HEK293T (cell line): ENCODE measurements at regions not wholly inside any gene's neighbourhood (a gene's known extent, or its start where the extent isn't known, plus 50 kb on each side); places are given as distances from the start of the nearest gene placed in this dataset.

ENCODE experiments used
- CTCF ChIA-PET: fragments of 350-600 bp; formaldehyde crosslinking; extraction: SDS; loops from one replicate; lab custom pipeline; 2021; ENCODE audit warnings: antibody characterized with exemption, inconsistent platforms; lab: Yijun Ruan, JAX
- POLR2A ChIA-PET: fragments of 350-600 bp; formaldehyde crosslinking; extraction: SDS; loops from one replicate; lab custom pipeline; 2020; ENCODE audit warnings: antibody characterized with exemption, inconsistent platforms; lab: Yijun Ruan, JAX
- DNase-seq: peaks from one replicate; pipeline ENCODE4 v3.0.0; 2012; ENCODE audit warnings: mixed read lengths; ENCODE audit errors: extremely low spot score
- ARNT ChIP-seq: fragments of 450-650 bp; IDR thresholded peaks from 2 replicates; pipeline ENCODE4 v1.6.1; 2017; ENCODE audit warnings: mild to moderate bottlenecking
- BHLHE40 ChIP-seq: fragments of 450-650 bp; IDR thresholded peaks from 2 replicates; pipeline ENCODE4 v1.6.1; 2016; ENCODE audit warnings: mild to moderate bottlenecking, moderate library complexity, borderline replicate concordance
- CTBP1 ChIP-seq: fragments of 450-650 bp; IDR thresholded peaks from 2 replicates; pipeline ENCODE4 v1.6.1; 2016; ENCODE audit warnings: borderline replicate concordance
- ELF4 ChIP-seq: fragments of 450-650 bp; IDR thresholded peaks from 2 replicates; pipeline ENCODE4 v1.6.1; 2017; ENCODE audit warnings: antibody characterized with exemption
- FOXA1 ChIP-seq: fragments of 450-650 bp; IDR thresholded peaks from 2 replicates; pipeline ENCODE4 v1.6.1; 2016; ENCODE audit warnings: mild to moderate bottlenecking
- FOXK2 ChIP-seq: fragments of 450-650 bp; IDR thresholded peaks from 2 replicates; pipeline ENCODE4 v1.6.1; 2016; ENCODE audit warnings: mild to moderate bottlenecking
- FOXM1 ChIP-seq: fragments of 450-650 bp; IDR thresholded peaks from 2 replicates; pipeline ENCODE4 v1.6.1; 2017; ENCODE audit warnings: mild to moderate bottlenecking, borderline replicate concordance
- HDGF ChIP-seq: fragments of 450-650 bp; IDR thresholded peaks from 2 replicates; pipeline ENCODE4 v1.6.1; 2017; ENCODE audit warnings: antibody characterized with exemption, borderline replicate concordance
- L3MBTL2 ChIP-seq: fragments of 450-650 bp; conservative IDR thresholded peaks from 2 replicates; pipeline ENCODE4 v1.6.1; 2016; ENCODE audit warnings: mild to moderate bottlenecking
- LEF1 ChIP-seq: fragments of 450-650 bp; IDR thresholded peaks from 2 replicates; pipeline ENCODE4 v1.6.1; 2017; ENCODE audit warnings: mild to moderate bottlenecking, borderline replicate concordance
- NFRKB ChIP-seq: fragments of 450-650 bp; IDR thresholded peaks from 2 replicates; pipeline ENCODE4 v1.6.1; 2016; ENCODE audit warnings: mild to moderate bottlenecking, moderate library complexity
- PKNOX1 ChIP-seq: fragments of 450-650 bp; IDR thresholded peaks from 2 replicates; pipeline ENCODE4 v1.6.1; 2016
- SP1 ChIP-seq: fragments of 450-650 bp; IDR thresholded peaks from 2 replicates; pipeline ENCODE4 v1.6.1; 2017
- SUZ12 ChIP-seq: fragments of 450-650 bp; IDR thresholded peaks from 2 replicates; pipeline ENCODE4 v1.6.1; 2016; ENCODE audit warnings: mild to moderate bottlenecking
- TARDBP ChIP-seq: fragments of 450-650 bp; IDR thresholded peaks from 2 replicates; pipeline ENCODE4 v1.6.1; 2016
- ZNF384 ChIP-seq: fragments of 450-650 bp; IDR thresholded peaks from 2 replicates; pipeline ENCODE4 v1.6.1; 2016

GRCh38 chr15:53390549-53390948 is 368.9 kb downstream of the WDR72 start:
- POLR2A ChIA-PET = interaction anchor here (0.7 kb wide), 1 partner anchor 416 kb away, joined by 3 read pairs; no protein-coding TSS in a partner anchor
- no peak for TF ChIP-seq FOXM1
- no peak for TF ChIP-seq ARNT
- TF ChIP-seq ELF4 = no peak
- TF ChIP-seq NFRKB = no peak
- TF ChIP-seq LEF1 = no peak
- TF ChIP-seq PKNOX1 = no peak
- no peak for TF ChIP-seq TARDBP
- no peak for TF ChIP-seq HDGF
- TF ChIP-seq SUZ12 = no peak
- no peak for TF ChIP-seq SP1
- no peak for TF ChIP-seq FOXK2
- DNase-seq = no peak
- CTCF ChIA-PET = interaction anchor here (1.1 kb wide), 1 partner anchor 10 kb away, joined by 3 read pairs; no protein-coding TSS in a partner anchor

DNA sequence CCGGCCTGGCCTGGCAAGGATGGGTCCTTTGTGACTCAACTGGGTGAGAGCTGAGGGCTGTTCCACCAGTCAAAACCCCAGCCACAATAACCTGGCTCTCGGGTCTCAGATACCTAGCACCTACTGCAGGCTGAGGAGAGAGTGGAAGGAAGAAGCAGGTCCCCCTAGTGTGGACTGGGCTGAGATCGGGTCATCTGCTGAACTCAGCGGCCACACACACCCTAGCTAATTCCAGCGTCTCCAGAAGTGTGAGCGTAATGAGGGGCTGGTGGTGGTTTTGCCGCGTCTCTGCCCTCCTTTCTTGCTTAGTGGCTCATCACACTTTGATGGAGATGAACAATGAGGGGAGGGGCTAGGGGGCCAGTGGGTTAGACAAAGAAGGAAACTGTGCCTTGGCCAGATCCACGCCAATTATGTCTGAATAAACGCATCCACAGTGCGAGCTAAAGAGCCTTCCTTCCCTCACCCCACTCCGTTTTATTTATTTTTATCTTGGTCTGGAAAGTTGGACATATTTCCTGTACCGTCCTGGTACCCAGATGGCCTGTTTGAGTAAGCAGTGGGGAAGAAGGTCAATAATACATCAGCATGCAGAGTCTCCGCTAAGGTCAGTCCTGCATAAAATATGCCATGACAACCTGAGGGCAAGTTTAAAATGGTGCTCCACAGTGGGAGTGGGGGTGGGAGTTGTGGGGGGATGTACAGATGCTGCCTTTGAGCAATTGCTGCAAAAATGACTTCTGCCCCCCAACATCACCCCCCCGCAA is 370.0 kb downstream of the WDR72 start:
- POLR2A ChIA-PET = interaction anchor here (0.7 kb wide), 1 partner anchor 417 kb away, joined by 3 read pairs; no protein-coding TSS in a partner anchor
- no peak for DNase-seq

DNA sequence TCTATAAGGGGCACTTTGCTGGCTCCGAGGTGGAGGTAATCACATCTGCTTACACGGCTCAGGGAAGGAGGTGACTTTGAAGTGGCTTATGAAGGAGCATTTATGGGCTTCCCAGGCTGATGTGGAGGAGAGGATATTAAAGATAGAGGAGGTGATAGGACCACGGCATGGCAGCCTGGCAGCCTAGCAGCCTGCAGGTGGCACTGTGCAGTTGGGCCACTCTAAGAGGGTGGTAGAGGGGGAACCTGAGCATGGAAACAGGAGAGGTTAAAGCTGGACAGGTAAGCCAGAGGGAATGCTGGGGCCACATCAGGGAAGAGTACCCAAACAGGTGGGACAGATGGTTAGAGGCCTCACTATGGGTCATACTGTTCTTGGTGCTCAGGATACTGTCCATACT is 375.0 kb downstream of the WDR72 start:
- no peak for TF ChIP-seq CTBP1
- TF ChIP-seq PKNOX1 = no peak
- no peak for TF ChIP-seq FOXA1
- TF ChIP-seq ELF4 = no peak
- no peak for TF ChIP-seq BHLHE40
- no peak for TF ChIP-seq ZNF384
- TF ChIP-seq NFRKB = no peak
- TF ChIP-seq HDGF = no peak
- no peak for TF ChIP-seq FOXK2
- no peak for TF ChIP-seq TARDBP
- peak; percentile 6 for DNase-seq
- POLR2A ChIA-PET = no interaction called here
- CTCF ChIA-PET = no interaction called here

More for the DNA sequence above, 370.0 kb downstream of the WDR72 start:
- TF ChIP-seq NFRKB (no peak), SUZ12 (no peak), TARDBP (no peak), ARNT (no peak), CTBP1 (no peak), FOXM1 (no peak), HDGF (no peak), ELF4 (no peak), FOXK2 (no peak), ZNF384 (no peak), LEF1 (no peak), L3MBTL2 (no peak)
- CTCF ChIA-PET = interaction anchor here (1.1 kb wide), 1 partner anchor 11 kb away, joined by 3 read pairs; no protein-coding TSS in a partner anchor

GRCh38 chr15:53378096-53378800 is 381.2 kb downstream of the WDR72 start:
- ChIA-PET POLR2A (no interaction called here), CTCF (no interaction called here)
- no peak for TF ChIP-seq FOXA1
- no peak for TF ChIP-seq SUZ12
- no peak for TF ChIP-seq ARNT
- TF ChIP-seq FOXK2 = no peak
- TF ChIP-seq HDGF = no peak
- TF ChIP-seq PKNOX1 = no peak
- no peak for TF ChIP-seq TARDBP
- TF ChIP-seq CTBP1 = no peak
- TF ChIP-seq ZNF384 = no peak
- no peak for TF ChIP-seq LEF1
- no peak for TF ChIP-seq SP1
- no peak for DNase-seq

DNA sequence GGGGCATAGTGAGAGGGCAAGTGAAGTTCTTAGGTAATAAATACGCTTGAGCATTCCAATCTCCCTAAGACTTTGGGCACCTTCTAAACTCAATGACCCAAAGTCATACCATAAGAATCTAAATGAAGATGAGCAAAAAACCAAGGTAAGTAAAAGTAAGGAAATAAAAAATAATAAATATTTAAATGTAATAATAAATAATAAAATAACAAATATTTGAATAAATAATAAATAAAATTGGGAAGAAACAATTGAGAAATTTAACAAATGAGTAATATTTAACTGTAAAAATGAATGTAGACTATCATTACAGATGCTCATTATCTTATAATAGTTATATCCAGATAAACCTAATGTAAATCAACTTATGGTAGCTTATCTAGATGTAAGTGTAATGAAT is 391.7 kb downstream of the WDR72 start:
- no peak for DNase-seq
- CTCF ChIA-PET = no interaction called here
- POLR2A ChIA-PET = no interaction called here
- TF ChIP-seq SP1 (no peak), ZNF384 (no peak), L3MBTL2 (no peak)

DNA sequence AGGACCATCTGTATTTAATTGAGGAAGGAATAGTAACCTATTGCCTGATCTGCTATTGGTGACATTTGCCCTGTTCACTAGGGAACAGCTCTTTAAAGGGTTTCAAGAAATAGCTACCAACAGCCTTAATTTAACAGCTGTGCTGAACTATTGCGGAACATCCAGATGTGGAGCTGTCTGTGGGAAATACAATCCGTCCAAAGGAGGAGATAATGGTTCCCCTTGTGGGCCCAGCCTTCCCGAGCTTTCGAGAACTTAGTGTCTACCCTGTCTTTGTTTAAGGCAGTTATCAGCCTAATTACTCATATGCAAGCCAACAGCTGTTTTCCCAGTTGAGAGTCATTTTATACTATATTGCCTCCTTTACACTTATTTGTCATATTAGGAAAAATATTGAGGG is 398.6 kb downstream of the WDR72 start:
- POLR2A ChIA-PET = no interaction called here
- DNase-seq = no peak
- CTCF ChIA-PET = no interaction called here
- no peak for TF ChIP-seq PKNOX1
- no peak for TF ChIP-seq L3MBTL2
- TF ChIP-seq CTBP1 = no peak
- TF ChIP-seq NFRKB = no peak
- no peak for TF ChIP-seq TARDBP
- TF ChIP-seq SP1 = no peak
- TF ChIP-seq ARNT = no peak
- TF ChIP-seq FOXA1 = no peak
- no peak for TF ChIP-seq BHLHE40
- no peak for TF ChIP-seq FOXM1
- no peak for TF ChIP-seq HDGF
- TF ChIP-seq ELF4 = no peak
- no peak for TF ChIP-seq SUZ12
- TF ChIP-seq FOXK2 = no peak
- no peak for TF ChIP-seq ZNF384
- no peak for TF ChIP-seq LEF1
